H9 (cell line): ENCODE measurements at regions not wholly inside any gene's neighbourhood (a gene's known extent, or its start where the extent isn't known, plus 50 kb on each side); places are given as distances from the start of the nearest gene placed in this dataset.
A peak's percentile ranks its signal among the peaks of the same experiment; 100 is the strongest.

Source experiments
- DNase-seq: peaks from one replicate; pipeline ENCODE4 v3.0.0-alpha.2; 2017
- H2AFZ ChIP-seq: one replicate; pipeline ENCODE4 v1.6.1; 2013; ENCODE audit warnings: mild to moderate bottlenecking, low read length, control low read depth, moderate library complexity
- H2AK5ac ChIP-seq: 2 replicates; pipeline ENCODE4 v1.6.1; 2013; ENCODE audit warnings: low read length, control low read depth, mixed read lengths; ENCODE audit not compliant: insufficient read length
- H2BK120ac ChIP-seq: one replicate; pipeline ENCODE4 v1.6.1; 2013; ENCODE audit warnings: low read depth, mild to moderate bottlenecking, low read length, control low read depth, inconsistent platforms; ENCODE audit not compliant: poor library complexity, severe bottlenecking
- H2BK12ac ChIP-seq: 2 replicates; pipeline ENCODE4 v1.6.1; 2013; ENCODE audit warnings: low read length, control low read depth, mixed read lengths, low read depth; ENCODE audit not compliant: insufficient read length
- H2BK15ac ChIP-seq: 2 replicates; pipeline ENCODE4 v1.6.1; 2013; ENCODE audit warnings: low read depth, low read length, control low read depth
- H2BK20ac ChIP-seq: one replicate; pipeline ENCODE4 v1.6.1; 2013; ENCODE audit warnings: low read depth, mild to moderate bottlenecking, low read length, control low read depth, inconsistent platforms; ENCODE audit not compliant: poor library complexity, severe bottlenecking
- H2BK5ac ChIP-seq: 2 replicates; pipeline ENCODE4 v1.6.1; 2013; ENCODE audit warnings: low read length, control low read depth, mixed read lengths; ENCODE audit not compliant: insufficient read length
- H3K14ac ChIP-seq: 2 replicates; pipeline ENCODE4 v1.6.1; 2013; ENCODE audit warnings: low read length, control low read depth; ENCODE audit not compliant: insufficient read depth
- H3K18ac ChIP-seq: 2 replicates; pipeline ENCODE4 v1.6.1; 2013; ENCODE audit warnings: low read depth, mild to moderate bottlenecking, mixed read lengths, low read length, control low read depth; ENCODE audit not compliant: insufficient read length
- H3K23ac ChIP-seq: 2 replicates; pipeline ENCODE4 v1.6.1; 2013; ENCODE audit warnings: low read length, control low read depth, mixed read lengths, low read depth; ENCODE audit not compliant: insufficient read length
- H3K23me2 ChIP-seq: 2 replicates; pipeline ENCODE4 v1.6.1; 2013; ENCODE audit warnings: low read depth, mild to moderate bottlenecking, mixed read lengths, low read length, control low read depth; ENCODE audit not compliant: insufficient read length, poor library complexity, severe bottlenecking
- H3K27ac ChIP-seq: 2 replicates; pipeline ENCODE4 v1.5.1; 2013; ENCODE audit warnings: low read length, control low read depth, mixed read lengths, low read depth; ENCODE audit not compliant: insufficient read length
- H3K27me3 ChIP-seq: 2 replicates; pipeline ENCODE4 v1.6.1; 2013; ENCODE audit warnings: low read length, control low read depth, inconsistent platforms; ENCODE audit not compliant: insufficient read depth
- H3K4ac ChIP-seq: 2 replicates; pipeline ENCODE4 v1.6.1; 2013; ENCODE audit warnings: low read depth, mild to moderate bottlenecking, control low read depth, inconsistent platforms, low read length, moderate library complexity
- H3K4me1 ChIP-seq: 2 replicates; pipeline ENCODE4 v1.6.1; 2013; ENCODE audit warnings: low read length, control low read depth, inconsistent platforms; ENCODE audit not compliant: insufficient read depth
- H3K4me2 ChIP-seq: 2 replicates; pipeline ENCODE4 v1.6.1; 2013; ENCODE audit warnings: low read length, control low read depth, mixed read lengths; ENCODE audit not compliant: insufficient read length, insufficient read depth
- H3K56ac ChIP-seq: 2 replicates; pipeline ENCODE4 v1.6.1; 2013; ENCODE audit warnings: low read depth, mild to moderate bottlenecking, mixed read lengths, low read length, control low read depth; ENCODE audit not compliant: insufficient read length
- H3K79me1 ChIP-seq: 2 replicates; pipeline ENCODE4 v1.6.1; 2013; ENCODE audit warnings: low read depth, mild to moderate bottlenecking, moderate library complexity, low read length, control low read depth, inconsistent platforms; ENCODE audit not compliant: insufficient read depth, poor library complexity, severe bottlenecking
- H3K79me2 ChIP-seq: 2 replicates; pipeline ENCODE4 v1.6.1; 2013; ENCODE audit warnings: low read length, control low read depth, inconsistent platforms; ENCODE audit not compliant: insufficient read depth
- H3K9ac ChIP-seq: 2 replicates; pipeline ENCODE4 v1.6.1; 2013; ENCODE audit warnings: low read length, control low read depth, mixed read lengths; ENCODE audit not compliant: insufficient read length; ENCODE audit errors: extremely low read depth
- H3K9me3 ChIP-seq: one replicate; pipeline ENCODE4 v1.6.1; 2013; ENCODE audit warnings: low read depth, low read length, inconsistent platforms; ENCODE audit not compliant: control insufficient read depth
- H3T11ph ChIP-seq: one replicate; pipeline ENCODE4 v1.6.1; 2013; ENCODE audit warnings: mild to moderate bottlenecking, low read length, control low read depth, inconsistent platforms
- H4K20me1 ChIP-seq: one replicate; pipeline ENCODE4 v1.6.1; 2013; ENCODE audit not compliant: control insufficient read depth, insufficient read length, insufficient read depth
- H4K5ac ChIP-seq: 2 replicates; pipeline ENCODE4 v1.6.1; 2013; ENCODE audit warnings: low read depth, mild to moderate bottlenecking, mixed read lengths, low read length, control low read depth; ENCODE audit not compliant: insufficient read length
- H4K8ac ChIP-seq: replicated peaks from 2 replicates; pipeline ENCODE4 v1.6.1; 2013; ENCODE audit warnings: low read length, control low read depth, mixed read lengths, low read depth; ENCODE audit not compliant: insufficient read length
- H4K91ac ChIP-seq: 2 replicates; pipeline ENCODE4 v1.6.1; 2013; ENCODE audit warnings: low read depth, mild to moderate bottlenecking, moderate library complexity, mixed read lengths, low read length, control low read depth; ENCODE audit not compliant: insufficient read length
- H3K27ac Mint-ChIP-seq, 3 experiments: 2 replicates in 2 of 3; 3 replicates in 1 of 3; pipeline ENCODE4 v1.8.0; 2020 to 2021; ENCODE audit warnings: mixed read lengths in 3 of 3, mild to moderate bottlenecking in 1 of 3, moderate library complexity in 1 of 3
- H3K27me3 Mint-ChIP-seq: 2 replicates; pipeline ENCODE4 v1.8.0; 2021; ENCODE audit warnings: low read depth, mild to moderate bottlenecking, moderate library complexity, mixed read lengths
- H3K36me3 Mint-ChIP-seq, 3 experiments: 2 replicates in 2 of 3; 3 replicates in 1 of 3; pipeline ENCODE4 v1.8.0; 2020 to 2021; ENCODE audit warnings: low read depth in 3 of 3, mixed read lengths in 3 of 3; ENCODE audit not compliant: insufficient read depth in 1 of 3
- H3K4me1 Mint-ChIP-seq, 2 experiments: 2 replicates each; pipeline ENCODE4 v1.8.0; 2020; ENCODE audit warnings: mixed read lengths in 2 of 2
- H3K4me3 Mint-ChIP-seq, 2 experiments: 2 replicates in 1 of 2; 3 replicates in 1 of 2; pipeline ENCODE4 v1.8.0; 2020 to 2021; ENCODE audit warnings: mild to moderate bottlenecking in 2 of 2, mixed read lengths in 2 of 2, moderate library complexity in 1 of 2
- H3K9me3 Mint-ChIP-seq, 2 experiments: 2 replicates in 1 of 2; 3 replicates in 1 of 2; pipeline ENCODE4 v1.8.0; 2020; ENCODE audit warnings: mild to moderate bottlenecking in 2 of 2, mixed read lengths in 2 of 2, moderate library complexity in 1 of 2
- CTCF ChIP-seq: fragments of 200-600 bp; sonication (generic); conservative IDR thresholded peaks from 3 replicates; pipeline ENCODE4 v1.8.0; 2021; ENCODE audit warnings: antibody characterized with exemption, mild to moderate bottlenecking
- WGBS: extraction: QIAGEN DNeasy Blood & Tissue Kit; methylation state at CpG from one replicate; pipeline ENCODE4 v1.1.7; 2013; ENCODE audit warnings: missing lambda C conversion rate, low lambda C conversion rate, mixed read lengths; ENCODE audit not compliant: insufficient read length; ENCODE audit errors: extremely low coverage; 5-methylcytosine and 5-hydroxymethylcytosine counted together

- Histone ChIP-seq H4K91ac (no peak overlapping the region), H3K27ac (no peak overlapping the region), H4K5ac (no peak overlapping the region), H3K4me1 (no peaks in the 10 kb centered on the region; the same call in 1 of the 2 replicates), H3K4me2 (no peak overlapping the region), H4K20me1 (no peaks in the 10 kb centered on the region), H2BK12ac (no peak overlapping the region), H3K4ac (no peak overlapping the region), H2AK5ac (no peak overlapping the region), H3T11ph (no peak overlapping the region), H3K23me2 (no peaks in the 10 kb centered on the region), H2BK5ac (no peak overlapping the region), H3K23ac (no peak overlapping the region), H3K79me2 (no peaks in the 10 kb centered on the region), H4K8ac (no peak overlapping the region), H3K56ac (no peak overlapping the region), H3K79me1 (no peaks in the 10 kb centered on the region), H3K9me3 (no peaks in the 10 kb centered on the region), H3K9ac (no peak overlapping the region), H2BK15ac (no peak overlapping the region), H2BK120ac (no peak overlapping the region), H2BK20ac (no peak overlapping the region), H3K14ac (no peak overlapping the region), H2AFZ (no peak overlapping the region), H3K27me3 (no peaks in the 10 kb centered on the region), H3K18ac (no peak overlapping the region)
- Mint-ChIP-seq H3K4me3 (no peak overlapping the region), H3K9me3 (no peaks in the 10 kb centered on the region), H3K27ac (peak overlapping the region in 2 of 3 experiments; percentile 12 to 82; a peak in 4 of 7 replicates), H3K4me1 (peaks cover 34 to 38% of the 10 kb centered on the region in 2 experiments), H3K36me3 (no peaks in the 10 kb centered on the region), H3K27me3 (no peaks in the 10 kb centered on the region)
- no peak for DNase-seq
- no CpG with 5 or more reads among the region's 1 CpG for WGBS
- no peak for TF ChIP-seq CTCF
Observed at GRCh38 chr1:187374742-187375141, 546.0 kb downstream of the PLA2G4A start.
